Left lung (tissue), 4 donors: ENCODE measurements at regions not wholly inside any gene's neighbourhood (a gene's known extent, or its start where the extent isn't known, plus 50 kb on each side); places are given as distances from the start of the nearest gene placed in this dataset.

Experiments
- ATAC-seq: fragments of 200-7000 bp; cut with Tn5 transposase; one replicate; pipeline ENCODE4 v1.9.1; 2020; ENCODE audit warnings: moderate library complexity
- DNase-seq, 4 donors: peaks; one replicate each; pipeline ENCODE4 v3.0.0-alpha.2; 2013 to 2020
- H3K27ac ChIP-seq, 2 donors: fragments of 200-600 bp; sonication (generic) in 1 of 2; one replicate each; pipeline versions ENCODE4 v1.5.0 to v1.8.0; 2020 to 2021
- H3K27me3 ChIP-seq, 2 donors: fragments of 200-600 bp; sonication (generic) in 1 of 2; one replicate each; pipeline versions ENCODE4 v1.5.0 to v1.8.0; 2020 to 2021
- H3K36me3 ChIP-seq, 2 donors: fragments of 200-600 bp; sonication (generic) in 1 of 2; one replicate each; pipeline versions ENCODE4 v1.5.0 to v1.8.0; 2020 to 2021
- H3K4me1 ChIP-seq, 2 donors: fragments of 200-600 bp; one replicate each; pipeline ENCODE4 v1.8.0; 2021
- H3K4me3 ChIP-seq, 2 donors: fragments of 200-600 bp; sonication (generic) in 1 of 2; one replicate each; pipeline versions ENCODE4 v1.5.0 to v1.8.0; 2020 to 2021; ENCODE audit warnings: mild to moderate bottlenecking in 1 of 2
- H3K9me3 ChIP-seq, 2 donors: fragments of 200-600 bp; sonication (generic) in 1 of 2; one replicate each; pipeline versions ENCODE4 v1.5.0 to v1.8.0; 2020 to 2021
- CTCF ChIP-seq, 2 donors: fragments of 200-600 bp; sonication (generic) in 1 of 2; IDR thresholded peaks; one replicate each; pipeline versions ENCODE4 v1.5.0 to v1.8.0; 2021; ENCODE audit warnings: antibody characterized with exemption in 2 of 2
- intact Hi-C, 2 donors: fragments of 100-400 bp; cut with DNase I; formaldehyde crosslinking; loops; one replicate each; pipeline versions ENCODE4 v1.11.2 to v1.14.2; 2022
- donor health status: DM: no; HTN: yes; CAD: no.
- donor health status: DM: no; HTN: no; CAD: no.

GRCh38 chr5:143648696-143649095 is 163.3 kb upstream of the HMHB1 start:
- H3K4me3 ChIP-seq, result no peak overlapping the region
- no peaks in the 10 kb centered on the region for H3K27me3 ChIP-seq
- H3K9me3 ChIP-seq, result no peaks in the 10 kb centered on the region
- no peaks in the 10 kb centered on the region for H3K36me3 ChIP-seq
- intact Hi-C loops, result no loop called here
- H3K27ac ChIP-seq, result no peak overlapping the region
- H3K4me1 ChIP-seq, result no peaks in the 10 kb centered on the region
- TF ChIP-seq CTCF (IDR thresholded peaks at IDR 0.05), result no peak
- DNase-seq, result no peak
- peak; percentile 68 for ATAC-seq

GRCh38 chr5:143646961-143647360 is 165.0 kb upstream of the HMHB1 start:
- Histone ChIP-seq H3K27me3 (no peaks in the 10 kb centered on the region), H3K27ac (no peak overlapping the region), H3K4me3 (no peak overlapping the region), H3K36me3 (no peaks in the 10 kb centered on the region), H3K9me3 (no peaks in the 10 kb centered on the region), H3K4me1 (no peaks in the 10 kb centered on the region)
- intact Hi-C loops, result no loop called here
- no peak for TF ChIP-seq CTCF (IDR thresholded peaks at IDR 0.05)
- peak; percentile 13 for ATAC-seq
- peak in 1 of 4 donors; percentile 39 for DNase-seq

GRCh38 chr5:143645356-143645755 is 166.6 kb upstream of the HMHB1 start:
- intact Hi-C loops, result no loop called here

GRCh38 chr5:143644727-143645126 is 167.2 kb upstream of the HMHB1 start:
- no peak overlapping the region for H3K4me3 ChIP-seq
- H3K27me3 ChIP-seq, result no peaks in the 10 kb centered on the region
- ATAC-seq, result no peak
- intact Hi-C loops, result no loop called here
- no peaks in the 10 kb centered on the region for H3K4me1 ChIP-seq
- no peaks in the 10 kb centered on the region for H3K9me3 ChIP-seq
- no peak overlapping the region for H3K27ac ChIP-seq
- no peaks in the 10 kb centered on the region for H3K36me3 ChIP-seq
- no peak for TF ChIP-seq CTCF (IDR thresholded peaks at IDR 0.05)
- DNase-seq, result no peak

More at GRCh38 chr5:143645356-143645755, 166.6 kb upstream of the HMHB1 start:
- no peak for TF ChIP-seq CTCF (IDR thresholded peaks at IDR 0.05)
- H3K9me3 ChIP-seq, result no peaks in the 10 kb centered on the region
- no peaks in the 10 kb centered on the region for H3K27me3 ChIP-seq
- no peaks in the 10 kb centered on the region for H3K36me3 ChIP-seq
- no peak overlapping the region for H3K4me3 ChIP-seq
- DNase-seq (no peak), ATAC-seq (no peak)
- H3K27ac ChIP-seq, result no peak overlapping the region
- H3K4me1 ChIP-seq, result no peaks in the 10 kb centered on the region

- DNase-seq (no peak), ATAC-seq (peak; percentile 44)
- no peak overlapping the region for H3K4me3 ChIP-seq
- no peaks in the 10 kb centered on the region for H3K27me3 ChIP-seq
- no peak for TF ChIP-seq CTCF (IDR thresholded peaks at IDR 0.05)
- no peaks in the 10 kb centered on the region for H3K36me3 ChIP-seq
- H3K4me1 ChIP-seq, result no peaks in the 10 kb centered on the region
- H3K9me3 ChIP-seq, result no peaks in the 10 kb centered on the region
- H3K27ac ChIP-seq, result no peak overlapping the region
- intact Hi-C loops, result no loop called here
Measured at GRCh38 chr5:143642791-143643190, 169.2 kb upstream of the HMHB1 start.
